Erythroblast (primary cell): ENCODE measurements at regions not wholly inside any gene's neighbourhood (a gene's known extent, or its start where the extent isn't known, plus 50 kb on each side); places are given as distances from the start of the nearest gene placed in this dataset.

ENCODE experiments used
- DNase-seq, 2 experiments: peaks; one replicate each; lab custom pipeline; 2025; lab: John Stamatoyannopoulos, UW
- GATA1 ChIP-seq: IDR thresholded peaks from 2 replicates; pipeline ENCODE4 v1.6.1; 2011; ENCODE audit warnings: low read depth, mild to moderate bottlenecking, control low read depth, low read length, moderate library complexity
- POLR2A ChIP-seq: IDR thresholded peaks from 2 replicates; pipeline ENCODE4 v1.6.1; 2011; ENCODE audit warnings: mild to moderate bottlenecking, low read length

GRCh38 chr2:8197101-8197500 is 484.8 kb upstream of the ID2 start:
- peak in 1 of 2 experiments; percentile 42 for DNase-seq
- TF ChIP-seq GATA1 (no peak), POLR2A (no peak)

GRCh38 chr2:8197825-8198224 is 484.0 kb upstream of the ID2 start:
- TF ChIP-seq GATA1 = no peak
- no peak for DNase-seq

GRCh38 chr2:8198766-8199382 is 483.0 kb upstream of the ID2 start:
- TF ChIP-seq GATA1 (no peak), POLR2A (no peak)
- DNase-seq = no peak

- no peak for DNase-seq
- TF ChIP-seq GATA1 = no peak
- TF ChIP-seq POLR2A = no peak
Observed at GRCh38 chr2:8202132-8202531, 479.7 kb upstream of the ID2 start.

- no peak for DNase-seq
- TF ChIP-seq POLR2A (no peak), GATA1 (no peak)
Observed at GRCh38 chr2:8203364-8203763, 478.5 kb upstream of the ID2 start.

- no peak for DNase-seq
- no peak for TF ChIP-seq POLR2A
- no peak for TF ChIP-seq GATA1
Observed at GRCh38 chr2:8204711-8205110, 477.1 kb upstream of the ID2 start.

GRCh38 chr2:8209494-8209893 is 472.4 kb upstream of the ID2 start:
- no peak for DNase-seq
- TF ChIP-seq POLR2A = no peak
- no peak for TF ChIP-seq GATA1

GRCh38 chr2:8211384-8211783 is 470.5 kb upstream of the ID2 start:
- TF ChIP-seq POLR2A (no peak), GATA1 (no peak)
- DNase-seq = no peak

GRCh38 chr2:8212239-8212638 is 469.6 kb upstream of the ID2 start:
- DNase-seq = no peak
- TF ChIP-seq POLR2A (no peak), GATA1 (no peak)

- DNase-seq = no peak
- TF ChIP-seq GATA1 (no peak), POLR2A (no peak)
Observed at GRCh38 chr2:8214036-8214615, 467.7 kb upstream of the ID2 start.

GRCh38 chr2:8215159-8215863 is 466.5 kb upstream of the ID2 start:
- no peak for TF ChIP-seq GATA1
- TF ChIP-seq POLR2A = no peak
- no peak for DNase-seq

GRCh38 chr2:8215982-8216381 is 465.9 kb upstream of the ID2 start:
- DNase-seq = no peak
- TF ChIP-seq POLR2A (no peak), GATA1 (no peak)

- no peak for DNase-seq
- TF ChIP-seq GATA1 = no peak
- no peak for TF ChIP-seq POLR2A
Observed at GRCh38 chr2:8216397-8216796, 465.5 kb upstream of the ID2 start.

GRCh38 chr2:8217468-8218030 is 464.3 kb upstream of the ID2 start:
- TF ChIP-seq POLR2A = no peak
- no peak for TF ChIP-seq GATA1
- no peak for DNase-seq

- TF ChIP-seq POLR2A (no peak), GATA1 (no peak)
- DNase-seq = peak; percentile 50 to 76
Observed at GRCh38 chr2:8219096-8219495, 462.8 kb upstream of the ID2 start.
